RCC 7860 (cell line): ENCODE measurements at regions not wholly inside any gene's neighbourhood (a gene's known extent, or its start where the extent isn't known, plus 50 kb on each side); places are given as distances from the start of the nearest gene placed in this dataset.

Source experiments
- DNase-seq: peaks from one replicate; pipeline ENCODE4 v3.0.0-alpha.2; 2015; ENCODE audit warnings: low spot score
- FAIRE-seq: peaks from 2 replicates; lab custom pipeline; 2012; peaks lifted over from hg19 to GRCh38; lab: Jason Lieb, UNC

- no peak for DNase-seq
- FAIRE-seq = no peak
These were observed 159.2 kb downstream of the DICER1 start for GRCh38 chr14:94998110-94998509.

GRCh38 chr14:94995551-94995950, 161.8 kb downstream of the DICER1 start:
- DNase-seq = no peak
- no peak for FAIRE-seq

- FAIRE-seq (no peak), DNase-seq (no peak)
These were observed 163.1 kb downstream of the DICER1 start for GRCh38 chr14:94994245-94994644.

GRCh38 chr14:94992046-94992445, 165.3 kb downstream of the DICER1 start:
- no peak for FAIRE-seq

GRCh38 chr14:94989946-94990345, 167.4 kb downstream of the DICER1 start:
- DNase-seq (no peak), FAIRE-seq (no peak)

More at GRCh38 chr14:94992046-94992445, 165.3 kb downstream of the DICER1 start:
- no peak for DNase-seq

GRCh38 chr14:94989417-94989816, 167.9 kb downstream of the DICER1 start:
- FAIRE-seq (no peak), DNase-seq (no peak)

GRCh38 chr14:94987409-94987808, 169.9 kb downstream of the DICER1 start:
- FAIRE-seq = no peak
- DNase-seq = no peak

- no peak for FAIRE-seq
These were observed 177.4 kb downstream of the DICER1 start for GRCh38 chr14:94979891-94980290.

GRCh38 chr14:94977016-94977415, 180.3 kb downstream of the DICER1 start:
- FAIRE-seq (no peak), DNase-seq (no peak)

More at GRCh38 chr14:94979891-94980290, 177.4 kb downstream of the DICER1 start:
- DNase-seq = no peak

GRCh38 chr14:94975366-94975765, 182.0 kb downstream of the DICER1 start:
- no peak for FAIRE-seq
- no peak for DNase-seq

GRCh38 chr14:94974893-94975292, 182.4 kb downstream of the DICER1 start:
- DNase-seq = no peak
- FAIRE-seq = no peak

GRCh38 chr14:94974422-94974821, 182.9 kb downstream of the DICER1 start:
- FAIRE-seq (no peak), DNase-seq (no peak)

GRCh38 chr14:94971750-94972149, 185.6 kb downstream of the DICER1 start:
- FAIRE-seq (no peak), DNase-seq (no peak)

GRCh38 chr14:94970941-94971730, 186.2 kb downstream of the DICER1 start:
- DNase-seq (no peak), FAIRE-seq (no peak)

GRCh38 chr14:94969766-94970165, 187.6 kb downstream of the DICER1 start:
- no peak for FAIRE-seq
- no peak for DNase-seq

- no peak for FAIRE-seq
- no peak for DNase-seq
These were observed 190.5 kb downstream of the DICER1 start for GRCh38 chr14:94966868-94967267.

GRCh38 chr14:94966344-94966743, 191.0 kb downstream of the DICER1 start:
- FAIRE-seq (no peak), DNase-seq (no peak)

GRCh38 chr14:94965551-94966313, 191.6 kb downstream of the DICER1 start:
- FAIRE-seq = no peak
- DNase-seq = no peak

GRCh38 chr14:94964931-94965330, 192.4 kb downstream of the DICER1 start:
- FAIRE-seq = no peak
- DNase-seq = no peak

- FAIRE-seq (no peak), DNase-seq (no peak)
These were observed 193.1 kb downstream of the DICER1 start for GRCh38 chr14:94964181-94964580.

- FAIRE-seq = no peak
- DNase-seq = no peak
These were observed 193.1 kb upstream of the GSC start for GRCh38 chr14:94963051-94963450.

- no peak for DNase-seq
- FAIRE-seq = no peak
These were observed 192.3 kb upstream of the GSC start for GRCh38 chr14:94962166-94962575.
